ENCODE measurements at regions not wholly inside any gene's neighbourhood (a gene's known extent, or its start where the extent isn't known, plus 50 kb on each side); places are given as distances from the start of the nearest gene placed in this dataset.

DNA sequence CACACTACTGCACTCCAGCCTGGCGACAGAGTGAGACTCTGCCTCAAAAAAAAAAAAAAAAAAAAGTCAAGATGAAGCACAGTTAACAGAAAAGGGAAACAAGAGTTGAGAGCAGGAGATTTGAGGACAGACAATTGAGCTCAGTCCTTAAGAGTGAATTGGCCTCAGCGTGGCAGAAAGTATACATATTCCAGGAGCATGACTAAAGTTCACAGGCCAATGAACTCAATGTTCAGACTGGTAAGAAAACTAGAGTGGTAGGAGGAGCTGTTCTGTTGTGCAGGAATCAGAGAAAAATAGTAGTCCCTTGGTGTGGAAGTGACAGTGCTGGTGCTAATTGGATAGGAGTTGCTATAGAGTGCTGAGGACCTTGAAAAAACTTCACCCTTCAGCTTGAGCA is 60.0 kb downstream of the NRN1 start:
- Histone ChIP-seq H3K79me2 (no peaks in the 10 kb centered on the region), H3K4me1 (no peaks in the 10 kb centered on the region), H3K36me3 (ENCODE audit: control insufficient read depth, insufficient read depth, low read length) (no peaks in the 10 kb centered on the region), H3K9ac (no peak overlapping the region), H3K4me3 (ENCODE audit: low read depth, low read length) (no peak overlapping the region), H2AFZ (no peak overlapping the region), H3K9me3 (ENCODE audit: control insufficient read depth, low read length) (no peaks in the 10 kb centered on the region), H3K4me2 (ENCODE audit: low read length) (no peak overlapping the region), H3K27ac (no peak overlapping the region), H3K27me3 (ENCODE audit: control insufficient read depth, insufficient read depth, low read length) (no peaks in the 10 kb centered on the region)
- TF ChIP-seq CTCF (IDR thresholded peaks at IDR 0.05) = no peak

DNA sequence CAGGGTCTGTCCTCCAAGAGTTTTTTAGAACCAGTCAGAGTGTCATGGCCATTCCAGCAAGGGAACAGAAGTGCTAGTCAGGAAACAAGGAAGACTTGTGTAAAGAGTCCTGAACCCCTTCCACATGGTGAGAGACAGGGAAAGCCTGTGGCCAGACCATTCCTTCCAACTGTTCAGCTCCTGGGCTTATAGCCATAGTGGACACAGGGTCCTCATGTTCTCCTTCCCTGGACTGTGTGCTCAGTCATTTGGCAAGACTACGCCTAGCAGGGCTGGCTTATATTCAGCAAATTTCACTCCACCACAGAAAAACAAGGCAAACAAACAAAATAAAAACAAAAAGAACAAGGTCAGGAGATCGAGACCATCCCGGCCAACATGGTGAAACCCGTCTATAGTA is 60.5 kb downstream of the NRN1 start:
- no peak for TF ChIP-seq CTCF (IDR thresholded peaks at IDR 0.05)
- no peak overlapping the region for H3K9ac ChIP-seq
- no peaks in the 10 kb centered on the region for H3K79me2 ChIP-seq
- no peak overlapping the region for H3K4me2 ChIP-seq (ENCODE audit: low read length)
- no peaks in the 10 kb centered on the region for H3K27me3 ChIP-seq (ENCODE audit: control insufficient read depth, insufficient read depth, low read length)
- no peak overlapping the region for H3K27ac ChIP-seq
- no peak overlapping the region for H3K4me3 ChIP-seq (ENCODE audit: low read depth, low read length)
- H3K9me3 ChIP-seq (ENCODE audit: control insufficient read depth, low read length) = no peaks in the 10 kb centered on the region
- H3K36me3 ChIP-seq (ENCODE audit: control insufficient read depth, insufficient read depth, low read length) = no peaks in the 10 kb centered on the region
- H2AFZ ChIP-seq = no peak overlapping the region
- no peaks in the 10 kb centered on the region for H3K4me1 ChIP-seq

GRCh38 chr6:5943591-5943990 is 63.1 kb downstream of the NRN1 start:
- H3K4me2 ChIP-seq (ENCODE audit: low read length) = no peak overlapping the region
- H3K4me3 ChIP-seq (ENCODE audit: low read depth, low read length) = no peak overlapping the region
- no peak overlapping the region for H3K27ac ChIP-seq
- no peaks in the 10 kb centered on the region for H3K27me3 ChIP-seq (ENCODE audit: control insufficient read depth, insufficient read depth, low read length)
- H3K4me1 ChIP-seq = no peaks in the 10 kb centered on the region
- H2AFZ ChIP-seq = no peak overlapping the region
- H3K9me3 ChIP-seq (ENCODE audit: control insufficient read depth, low read length) = no peaks in the 10 kb centered on the region
- no peak for TF ChIP-seq CTCF (IDR thresholded peaks at IDR 0.05)
- H3K36me3 ChIP-seq (ENCODE audit: control insufficient read depth, insufficient read depth, low read length) = no peaks in the 10 kb centered on the region
- H3K79me2 ChIP-seq = no peaks in the 10 kb centered on the region
- no peak overlapping the region for H3K9ac ChIP-seq

- Histone ChIP-seq H3K9ac (no peak overlapping the region), H3K36me3 (ENCODE audit: control insufficient read depth, insufficient read depth, low read length) (no peaks in the 10 kb centered on the region), H3K4me3 (ENCODE audit: low read depth, low read length) (no peak overlapping the region), H3K79me2 (no peaks in the 10 kb centered on the region), H3K4me2 (ENCODE audit: low read length) (no peak overlapping the region), H3K27me3 (ENCODE audit: control insufficient read depth, insufficient read depth, low read length) (no peaks in the 10 kb centered on the region), H3K4me1 (no peaks in the 10 kb centered on the region), H2AFZ (no peak overlapping the region), H3K9me3 (ENCODE audit: control insufficient read depth, low read length) (no peaks in the 10 kb centered on the region), H3K27ac (no peak overlapping the region)
- TF ChIP-seq CTCF (IDR thresholded peaks at IDR 0.05) = no peak
These were observed 64.1 kb downstream of the NRN1 start for GRCh38 chr6:5942591-5942990.

DNA sequence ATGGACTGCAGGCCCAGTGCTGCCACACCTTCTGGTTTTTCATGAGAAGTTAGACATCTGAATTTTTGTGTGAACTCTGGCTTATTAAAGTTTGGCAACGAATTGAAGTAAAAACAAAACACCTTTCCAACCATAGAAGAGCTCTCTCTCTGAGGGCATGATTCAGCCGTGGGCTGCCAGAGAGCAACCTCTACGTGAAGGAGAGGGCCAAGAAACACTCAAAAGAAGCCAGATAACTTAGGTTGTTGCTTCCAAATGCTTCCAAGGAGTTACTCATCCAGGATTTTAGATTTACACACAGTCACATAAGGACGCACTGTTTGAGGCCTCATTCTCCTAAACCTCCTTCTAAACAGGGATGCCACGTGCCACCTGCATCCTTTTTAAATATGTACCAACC is 65.5 kb downstream of the NRN1 start:
- H3K4me2 ChIP-seq (ENCODE audit: low read length) = no peak overlapping the region
- H3K9me3 ChIP-seq (ENCODE audit: control insufficient read depth, low read length) = no peaks in the 10 kb centered on the region
- H3K27ac ChIP-seq = no peak overlapping the region
- H2AFZ ChIP-seq = no peak overlapping the region
- no peaks in the 10 kb centered on the region for H3K4me1 ChIP-seq
- H3K79me2 ChIP-seq = no peaks in the 10 kb centered on the region
- H3K27me3 ChIP-seq (ENCODE audit: control insufficient read depth, insufficient read depth, low read length) = no peaks in the 10 kb centered on the region
- no peak overlapping the region for H3K9ac ChIP-seq
- H3K4me3 ChIP-seq (ENCODE audit: low read depth, low read length) = no peak overlapping the region
- no peak for TF ChIP-seq CTCF (IDR thresholded peaks at IDR 0.05)
- no peaks in the 10 kb centered on the region for H3K36me3 ChIP-seq (ENCODE audit: control insufficient read depth, insufficient read depth, low read length)
